GM18520 (cell line): ENCODE measurements at regions not wholly inside any gene's neighbourhood (a gene's known extent, or its start where the extent isn't known, plus 50 kb on each side); places are given as distances from the start of the nearest gene placed in this dataset.
"Not testable (repeated sequence)": the region's sequence is repeated elsewhere in the genome, so short reads cannot be mapped to it uniquely, and the experiment has no call there.

Experiments used
- ATAC-seq: cut with Tn5 transposase; IDR thresholded peaks from one replicate; pipeline ENCODE4 v1.9.1; 2021; ENCODE audit not compliant: unreplicated experiment

DNA sequence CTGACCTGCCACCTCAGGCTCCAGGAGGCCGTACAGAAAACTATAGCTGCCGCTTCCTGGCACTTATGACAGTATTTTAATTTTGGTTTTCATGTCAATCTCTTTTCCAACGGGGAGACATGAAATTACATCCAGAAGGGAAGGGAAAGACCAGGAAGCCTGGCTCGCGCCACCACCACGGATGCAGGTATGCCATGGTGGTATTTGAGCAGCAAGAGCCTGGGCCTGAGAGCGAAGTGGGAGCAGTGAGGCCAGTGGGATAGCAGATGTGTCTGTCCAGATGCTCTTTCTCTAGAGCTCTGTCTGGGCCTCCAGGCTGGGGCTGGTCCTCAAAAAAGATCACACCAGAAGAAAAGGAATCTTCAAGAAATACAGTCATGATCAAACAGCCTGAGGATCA lies 82.5 kb upstream of the CPEB2 start:
- no peak for ATAC-seq

DNA sequence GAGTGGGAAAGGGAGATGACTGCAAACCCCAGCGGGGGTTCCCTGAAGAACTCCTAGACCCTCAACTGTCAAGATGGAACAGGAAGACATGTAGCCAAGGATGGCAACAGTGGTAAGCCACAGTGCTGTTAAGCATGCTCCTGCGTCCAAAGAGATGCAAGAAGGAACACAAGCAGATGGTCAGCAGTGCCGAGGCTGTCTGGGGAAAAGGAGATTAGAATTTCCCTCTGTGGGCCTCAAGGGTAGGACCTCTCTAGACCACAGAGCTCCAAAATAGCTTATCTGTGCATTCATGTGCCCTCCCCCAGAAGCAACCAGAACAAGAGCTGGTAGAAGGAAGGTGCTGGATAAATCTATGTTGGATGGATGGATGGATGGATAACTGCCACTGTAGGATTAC lies 82.0 kb upstream of the CPEB2 start:
- ATAC-seq = no peak

DNA sequence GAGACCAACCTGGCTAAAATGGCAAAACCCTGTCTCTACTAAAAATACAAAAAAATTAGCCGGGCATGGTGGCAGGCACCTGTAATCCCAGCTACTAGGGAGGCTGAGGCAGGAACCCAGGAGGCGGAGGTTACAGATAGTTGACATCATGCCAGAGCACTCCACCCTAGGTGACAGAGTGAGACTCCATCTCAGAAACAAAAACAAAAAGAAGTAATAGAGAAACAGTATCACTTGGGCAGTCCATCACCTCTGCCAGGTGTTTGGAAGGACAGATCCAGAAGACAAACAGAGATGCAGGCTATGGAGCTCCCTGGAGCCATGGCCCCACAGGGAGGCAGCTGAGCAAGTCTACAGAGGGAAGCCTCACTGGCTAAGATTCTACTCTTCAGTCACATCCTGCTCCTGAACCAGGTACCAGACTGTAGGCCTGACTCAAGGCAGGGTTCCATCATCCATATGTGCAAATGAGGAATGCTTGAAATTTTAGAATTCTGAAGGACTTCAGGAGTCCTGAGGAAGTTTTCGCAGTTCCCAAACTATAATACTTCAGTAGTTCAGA lies 81.4 kb upstream of the CPEB2 start:
- no peak for ATAC-seq

DNA sequence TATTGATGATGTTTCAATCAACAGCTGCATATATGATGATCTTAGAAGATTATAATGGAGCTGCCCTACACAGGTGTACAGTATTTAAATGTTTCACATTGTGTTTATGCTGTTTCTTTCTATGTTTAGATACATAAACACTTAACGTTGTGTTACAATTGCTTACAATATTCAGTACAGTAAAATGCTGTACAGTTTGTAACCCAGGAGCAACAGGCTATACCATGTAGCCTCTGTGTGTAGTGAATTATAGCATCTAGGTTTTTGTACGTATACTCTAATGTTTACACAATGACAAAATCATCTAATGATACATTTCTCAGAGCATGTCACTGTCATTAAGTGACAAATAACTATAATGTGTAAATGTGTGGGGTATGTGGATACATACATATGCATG lies 80.5 kb upstream of the CPEB2 start:
- not testable (repeated sequence) for ATAC-seq

DNA sequence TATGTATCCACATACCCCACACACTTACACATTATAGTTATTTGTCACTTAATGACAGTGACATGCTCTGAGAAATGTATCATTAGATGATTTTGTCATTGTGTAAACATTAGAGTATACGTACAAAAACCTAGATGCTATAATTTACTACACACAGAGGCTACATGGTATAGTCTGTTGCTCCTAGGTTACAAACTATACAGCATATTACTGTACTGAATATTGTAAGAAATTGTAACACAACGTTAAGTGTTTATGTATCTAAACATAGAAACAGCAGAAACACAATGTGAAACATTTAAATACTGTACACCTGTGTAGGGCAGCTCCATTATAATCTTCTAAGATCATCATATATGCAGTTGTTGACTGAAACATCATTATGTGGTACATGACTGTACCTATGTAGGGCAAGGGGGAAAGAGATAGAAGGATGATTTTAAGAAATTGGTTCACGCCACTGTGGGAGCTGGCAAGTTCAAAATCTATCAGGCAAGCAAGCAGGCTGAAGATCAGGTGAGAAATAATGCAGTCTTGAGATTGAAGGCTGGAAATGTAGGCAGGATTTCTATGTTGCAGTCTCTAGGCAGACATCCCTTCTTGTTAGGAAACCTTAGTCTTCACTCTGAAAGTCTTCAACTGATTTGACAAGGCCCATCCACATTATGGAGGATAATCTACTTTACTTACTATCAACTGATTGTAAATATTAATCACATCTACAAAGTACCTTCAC lies 78.0 kb upstream of the CPEB2 start:
- no peak for ATAC-seq

DNA sequence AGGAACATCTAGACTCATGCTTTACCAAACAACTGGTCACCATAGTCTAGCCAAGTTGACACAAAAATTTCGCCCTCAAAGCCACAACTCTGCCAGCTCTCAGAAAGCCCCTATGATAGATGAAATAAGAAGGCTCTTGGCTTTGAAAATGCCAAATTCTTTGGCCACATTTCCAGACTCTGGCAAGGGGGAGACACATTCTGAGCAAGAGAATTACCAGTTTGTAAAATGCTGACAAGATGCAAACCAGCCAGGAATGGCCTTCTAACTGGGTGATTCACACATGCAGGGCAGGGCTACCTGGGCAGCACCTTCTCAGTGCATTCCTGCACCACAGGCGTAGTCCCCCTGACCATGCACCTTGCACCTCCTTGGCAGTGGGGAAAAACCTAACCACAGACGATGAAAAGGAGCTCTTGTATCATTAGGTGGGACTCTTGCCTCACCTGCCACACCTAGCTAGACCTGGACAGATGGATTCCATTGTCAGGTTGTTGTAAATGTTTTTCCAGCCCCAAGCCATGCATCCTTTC lies 77.4 kb upstream of the CPEB2 start:
- no peak for ATAC-seq

DNA sequence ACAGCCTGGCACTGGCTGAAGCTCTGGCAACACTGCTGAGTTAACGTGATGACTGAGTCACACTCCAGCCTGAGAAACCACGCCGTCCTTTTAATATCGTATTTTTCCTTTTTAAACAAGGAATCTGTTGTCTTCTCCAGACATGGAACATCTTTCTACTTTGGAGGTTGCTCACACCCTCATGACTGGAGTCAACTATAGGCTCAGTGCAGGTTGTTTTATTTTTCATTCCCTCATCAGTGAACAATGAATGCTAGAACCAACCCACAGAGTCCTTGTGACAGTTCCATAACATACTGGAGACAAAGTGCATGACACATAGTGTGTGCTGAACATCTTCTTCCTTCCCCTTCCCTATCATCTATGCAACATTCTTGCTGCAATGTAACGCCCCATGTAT lies 76.8 kb upstream of the CPEB2 start:
- no peak for ATAC-seq

DNA sequence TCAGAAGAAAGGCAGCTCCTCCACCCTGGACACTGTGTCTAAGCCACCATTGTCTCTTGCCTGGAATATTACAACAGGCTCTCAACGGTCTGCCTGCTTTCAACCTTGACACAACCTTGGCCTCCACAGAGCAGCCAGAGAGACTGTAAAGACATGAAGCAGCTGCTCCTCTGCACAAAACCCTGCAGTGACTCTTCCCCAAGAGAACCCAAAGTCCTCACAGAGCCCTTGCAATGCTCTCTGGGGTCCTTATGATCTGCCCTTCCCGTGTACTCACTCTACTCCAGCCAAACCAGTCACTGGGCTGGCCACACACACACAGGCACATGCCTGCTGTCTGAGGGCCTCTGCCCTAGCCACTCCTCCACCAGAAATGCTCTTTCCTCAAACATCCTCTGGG lies 75.9 kb upstream of the CPEB2 start:
- no peak for ATAC-seq

DNA sequence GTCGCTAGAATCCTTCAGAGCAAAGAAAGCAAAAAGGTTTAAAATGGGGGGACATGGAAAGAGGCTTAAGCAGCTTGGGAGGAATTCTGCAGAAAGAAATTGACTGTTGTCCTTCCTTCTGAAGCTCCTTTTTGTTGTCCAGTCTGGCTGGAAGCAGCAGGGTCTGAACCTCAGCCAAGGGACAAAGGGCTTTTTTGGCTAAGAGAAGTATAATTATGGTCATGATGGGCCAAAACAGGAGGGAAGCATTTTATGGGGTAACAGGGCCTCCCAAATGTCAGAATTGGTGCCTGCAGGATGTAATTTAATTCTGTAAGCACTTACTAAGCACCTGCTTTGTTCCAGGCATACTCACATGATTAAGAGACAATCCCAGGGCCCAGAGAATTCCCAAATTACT lies 74.2 kb upstream of the CPEB2 start:
- no peak for ATAC-seq

DNA sequence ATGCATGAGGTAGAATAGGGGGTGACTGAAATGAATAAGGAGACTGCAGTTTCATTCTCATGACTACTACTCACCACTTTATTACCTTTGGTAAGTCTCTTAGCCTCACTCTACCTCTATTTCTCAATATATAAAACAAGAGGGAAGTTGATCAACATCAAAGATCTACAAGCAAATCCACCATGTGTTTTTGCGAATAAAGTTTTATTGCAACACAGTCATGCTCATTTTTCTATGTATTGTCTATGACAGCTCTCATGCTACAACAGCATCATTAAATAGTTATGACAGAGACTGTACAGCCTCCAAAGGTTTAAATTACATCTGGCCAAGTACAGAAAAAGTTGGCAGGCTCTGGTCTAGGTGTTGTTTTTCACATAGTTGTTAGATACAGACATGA lies 72.6 kb upstream of the CPEB2 start:
- ATAC-seq = no peak

DNA sequence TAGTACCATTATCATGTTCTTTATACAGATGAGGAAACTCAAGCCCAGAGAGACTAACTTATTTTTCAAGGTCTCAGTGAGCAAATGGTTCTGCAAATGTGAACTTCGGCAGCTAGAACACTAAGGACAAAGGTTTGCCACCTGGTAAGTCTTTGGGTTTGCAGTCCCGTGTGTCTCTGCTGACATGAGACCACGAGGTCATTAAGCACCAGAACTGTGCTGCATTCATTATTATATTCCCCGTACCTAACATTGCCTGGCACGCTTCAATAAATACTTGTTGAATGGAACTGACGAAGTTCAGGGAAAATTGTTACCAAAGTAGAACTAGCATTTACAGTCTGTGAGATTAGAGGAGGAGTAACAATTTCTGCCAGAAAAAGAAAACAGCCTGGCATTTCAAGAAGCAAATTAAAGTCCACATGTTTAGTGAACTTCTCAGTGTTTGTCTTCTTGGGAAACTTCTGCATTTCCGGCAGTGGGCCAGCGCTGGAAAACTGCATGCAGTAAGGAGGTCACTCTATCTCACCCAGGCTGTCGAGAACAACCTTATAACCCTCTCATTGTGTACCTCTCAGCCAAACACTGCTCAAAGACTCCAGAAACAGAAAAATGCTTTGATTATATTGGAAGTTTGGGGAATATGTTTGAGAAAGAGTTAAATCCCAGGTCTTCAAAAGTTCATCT lies 67.4 kb upstream of the CPEB2 start:
- ATAC-seq = no peak

DNA sequence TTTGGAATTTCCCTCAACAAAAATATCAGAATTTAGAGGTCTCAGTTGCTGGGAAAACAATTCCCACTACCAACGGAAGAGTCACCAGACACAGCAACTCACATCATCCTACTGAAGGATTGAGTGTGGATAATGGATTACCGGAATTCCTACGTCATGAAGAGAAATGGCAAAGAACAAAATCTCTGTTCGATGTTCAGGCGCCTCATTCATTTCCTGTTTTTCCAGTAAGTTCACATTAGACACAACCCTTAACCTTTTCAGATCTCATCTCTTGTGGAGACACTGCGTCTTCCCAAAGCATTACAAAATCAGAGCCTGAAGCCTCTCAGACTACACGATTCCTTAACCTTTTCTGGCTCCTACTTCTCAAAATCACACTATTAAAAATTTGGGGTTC lies 58.5 kb upstream of the CPEB2 start:
- no peak for ATAC-seq

DNA sequence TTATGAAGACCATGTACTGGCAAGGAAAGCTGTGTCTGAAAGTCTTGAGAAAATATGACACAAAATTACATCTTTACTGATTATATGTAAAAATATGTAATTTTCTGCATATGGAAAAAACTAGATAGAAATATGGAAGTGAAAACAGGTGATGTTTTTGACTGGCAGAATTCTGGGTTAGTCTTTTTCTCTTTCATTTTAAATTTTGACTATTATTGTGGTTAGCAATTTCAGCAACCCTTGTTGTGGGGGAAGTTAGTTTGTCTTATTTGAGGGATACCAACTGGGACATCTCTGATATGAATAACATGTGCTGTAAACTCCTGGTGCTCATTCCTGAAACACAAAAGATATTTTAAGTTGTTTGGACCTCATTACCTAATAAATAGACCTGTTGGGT lies 49.9 kb upstream of the CPEB2 start:
- ATAC-seq = peak; percentile 43
